SK-N-MC (cell line): ENCODE measurements at regions not wholly inside any gene's neighbourhood (a gene's known extent, or its start where the extent isn't known, plus 50 kb on each side); places are given as distances from the start of the nearest gene placed in this dataset.
"Not testable (repeated sequence)": the region's sequence is repeated elsewhere in the genome, so short reads cannot be mapped to it uniquely, and the experiment has no call there.

Experiments
- DNase-seq: peaks from one replicate; pipeline ENCODE4 v3.0.0-alpha.2; 2011; ENCODE audit warnings: low read depth, low spot score
- H3K27ac ChIP-seq: fragments of 200-600 bp; sonication (generic); 2 replicates; pipeline ENCODE4 v1.5.1; 2016; ENCODE audit warnings: mixed run types
- H3K36me3 ChIP-seq: fragments of 200-600 bp; sonication (generic); 2 replicates; pipeline ENCODE4 v1.6.1; 2017; ENCODE audit warnings: antibody characterized with exemption, low read length, mixed read lengths; ENCODE audit not compliant: insufficient read depth
- H3K4me3 ChIP-seq: fragments of 200-600 bp; sonication (generic); 2 replicates; pipeline ENCODE4 v1.5.1; 2016
- H3K9ac ChIP-seq: fragments of 200-600 bp; sonication (generic); 2 replicates; pipeline ENCODE4 v1.8.0; 2017; ENCODE audit warnings: mixed run types, mixed read lengths; ENCODE audit not compliant: insufficient read length
- H3K9me3 ChIP-seq: fragments of 200-600 bp; sonication (generic); 2 replicates; pipeline ENCODE4 v1.6.1; 2017; ENCODE audit warnings: low read depth, mild to moderate bottlenecking, antibody characterized with exemption, low read length, moderate library complexity, mixed read lengths
- EZH2 ChIP-seq: fragments of 200-600 bp; sonication (generic); IDR thresholded peaks from one replicate; pipeline ENCODE4 v1.6.1; 2017; ENCODE audit warnings: antibody characterized with exemption
- FOXP2 ChIP-seq: optimal IDR thresholded peaks from 2 replicates; pipeline ENCODE3; 2011; ENCODE audit warnings: mild to moderate bottlenecking, moderate library complexity; ENCODE audit not compliant: insufficient read depth; ENCODE audit errors: extremely low read length, control extremely low read depth
- POLR2AphosphoS5 ChIP-seq: IDR thresholded peaks from 2 replicates; pipeline ENCODE4 v1.6.1; 2012; ENCODE audit warnings: mild to moderate bottlenecking, low read depth, low read length, borderline replicate concordance

- no peak overlapping the region for H3K4me3 ChIP-seq
- H3K27ac ChIP-seq: no peak overlapping the region
- H3K9ac ChIP-seq: no peak overlapping the region
- no peaks in the 10 kb centered on the region for H3K9me3 ChIP-seq
- H3K36me3 ChIP-seq: no peaks in the 10 kb centered on the region
- TF ChIP-seq POLR2AphosphoS5 (no peak), FOXP2 (no peak), EZH2 (no peak)
- no peak for DNase-seq
Measured at GRCh38 chr3:150232992-150233451, 175.1 kb upstream of the TSC22D2 start.

- TF ChIP-seq POLR2AphosphoS5 (no peak), FOXP2 (no peak), EZH2 (no peak)
- Histone ChIP-seq H3K36me3 (no peaks in the 10 kb centered on the region), H3K9me3 (no peaks in the 10 kb centered on the region), H3K4me3 (no peak overlapping the region), H3K9ac (no peak overlapping the region), H3K27ac (no peak overlapping the region)
- DNase-seq: no peak
Measured at GRCh38 chr3:150230037-150230436, 178.1 kb upstream of the TSC22D2 start.

- not testable (repeated sequence) for H3K27ac ChIP-seq
Measured at GRCh38 chr3:150228626-150229025, 179.5 kb upstream of the TSC22D2 start.

GRCh38 chr3:150227839-150228238, 180.3 kb upstream of the TSC22D2 start:
- no peak overlapping the region for H3K27ac ChIP-seq
- no peak for DNase-seq
- no peak for TF ChIP-seq FOXP2
- no peak for TF ChIP-seq POLR2AphosphoS5
- no peak for TF ChIP-seq EZH2
- no peaks in the 10 kb centered on the region for H3K36me3 ChIP-seq
- no peak overlapping the region for H3K4me3 ChIP-seq
- no peaks in the 10 kb centered on the region for H3K9me3 ChIP-seq
- H3K9ac ChIP-seq: no peak overlapping the region

More at GRCh38 chr3:150228626-150229025, 179.5 kb upstream of the TSC22D2 start:
- DNase-seq, H3K4me3 ChIP-seq, H3K9ac ChIP-seq, H3K9me3 ChIP-seq, H3K36me3 ChIP-seq: not testable (repeated sequence)

- no peak overlapping the region for H3K9ac ChIP-seq
- no peaks in the 10 kb centered on the region for H3K9me3 ChIP-seq
- DNase-seq: no peak
- no peak for TF ChIP-seq POLR2AphosphoS5
- TF ChIP-seq EZH2: no peak
- no peak for TF ChIP-seq FOXP2
- no peak overlapping the region for H3K27ac ChIP-seq
- H3K36me3 ChIP-seq: no peaks in the 10 kb centered on the region
- H3K4me3 ChIP-seq: no peak overlapping the region
Measured at GRCh38 chr3:150225986-150226385, 182.1 kb upstream of the TSC22D2 start.

- H3K9me3 ChIP-seq: no peaks in the 10 kb centered on the region
- TF ChIP-seq EZH2: no peak
- TF ChIP-seq FOXP2: no peak
- no peak for TF ChIP-seq POLR2AphosphoS5
- no peaks in the 10 kb centered on the region for H3K36me3 ChIP-seq
- no peak for DNase-seq
- no peak overlapping the region for H3K4me3 ChIP-seq
- H3K27ac ChIP-seq: no peak overlapping the region
- H3K9ac ChIP-seq: no peak overlapping the region
Measured at GRCh38 chr3:150223558-150223957, 184.5 kb upstream of the TSC22D2 start.

GRCh38 chr3:150222691-150223489, 185.2 kb upstream of the TSC22D2 start:
- no peak overlapping the region for H3K4me3 ChIP-seq
- H3K9ac ChIP-seq: no peak overlapping the region
- no peak for TF ChIP-seq EZH2
- TF ChIP-seq POLR2AphosphoS5: no peak
- no peak for TF ChIP-seq FOXP2
- no peak for DNase-seq
- H3K36me3 ChIP-seq: no peaks in the 10 kb centered on the region
- H3K9me3 ChIP-seq: no peaks in the 10 kb centered on the region
- H3K27ac ChIP-seq: no peak overlapping the region

GRCh38 chr3:150221904-150222523, 186.1 kb upstream of the TSC22D2 start:
- H3K27ac ChIP-seq: no peak overlapping the region
- TF ChIP-seq FOXP2 (no peak), POLR2AphosphoS5 (no peak), EZH2 (no peak)
- no peaks in the 10 kb centered on the region for H3K9me3 ChIP-seq
- no peak for DNase-seq
- no peak overlapping the region for H3K4me3 ChIP-seq
- no peaks in the 10 kb centered on the region for H3K36me3 ChIP-seq
- H3K9ac ChIP-seq: no peak overlapping the region
